Parathyroid adenoma (tissue), 2 donors: ENCODE measurements at regions not wholly inside any gene's neighbourhood (a gene's known extent, or its start where the extent isn't known, plus 50 kb on each side); places are given as distances from the start of the nearest gene placed in this dataset.

Source experiments
- H2AFZ ChIP-seq: fragments of 300-600 bp; sonication (generic); one replicate; pipeline ENCODE4 v1.7.0; 2017; ENCODE audit warnings: antibody characterized with exemption, mild to moderate bottlenecking
- H3K27ac ChIP-seq: fragments of 300-600 bp; sonication (generic); one replicate; pipeline ENCODE4 v1.7.0; 2017
- H3K27me3 ChIP-seq: fragments of 300-600 bp; sonication (generic); one replicate; pipeline ENCODE4 v1.7.0; 2017; ENCODE audit warnings: low read length; ENCODE audit not compliant: control insufficient read depth, insufficient read depth
- H3K36me3 ChIP-seq: fragments of 300-600 bp; sonication (generic); one replicate; pipeline ENCODE4 v1.7.0; 2017; ENCODE audit warnings: low read length; ENCODE audit not compliant: control insufficient read depth, insufficient read depth
- H3K4me1 ChIP-seq: fragments of 300-600 bp; sonication (generic); one replicate; pipeline ENCODE4 v1.7.0; 2017; ENCODE audit warnings: control low read depth
- H3K4me2 ChIP-seq: fragments of 300-600 bp; sonication (generic); one replicate; pipeline ENCODE4 v1.7.0; 2017; ENCODE audit warnings: low read length
- H3K4me3 ChIP-seq: fragments of 300-600 bp; sonication (generic); one replicate; pipeline ENCODE4 v1.7.0; 2017; ENCODE audit warnings: low read depth, low read length
- H3K79me2 ChIP-seq: fragments of 300-600 bp; sonication (generic); one replicate; pipeline ENCODE4 v1.7.0; 2017; ENCODE audit warnings: control low read depth
- H3K9ac ChIP-seq: fragments of 300-600 bp; sonication (generic); one replicate; pipeline ENCODE4 v1.7.0; 2017; ENCODE audit warnings: mild to moderate bottlenecking
- H3K9me3 ChIP-seq: fragments of 300-600 bp; sonication (generic); one replicate; pipeline ENCODE4 v1.7.0; 2017; ENCODE audit warnings: low read length; ENCODE audit not compliant: control insufficient read depth
- TF ChIP-seq, protein P1 (sequence below): fragments of 300-600 bp; sonication (generic); IDR thresholded peaks from one replicate; pipeline ENCODE4 v1.7.0; 2017; ENCODE audit warnings: antibody characterized with exemption, mild to moderate bottlenecking
- donor health status: primary hyperparathyroidism.

DNA sequence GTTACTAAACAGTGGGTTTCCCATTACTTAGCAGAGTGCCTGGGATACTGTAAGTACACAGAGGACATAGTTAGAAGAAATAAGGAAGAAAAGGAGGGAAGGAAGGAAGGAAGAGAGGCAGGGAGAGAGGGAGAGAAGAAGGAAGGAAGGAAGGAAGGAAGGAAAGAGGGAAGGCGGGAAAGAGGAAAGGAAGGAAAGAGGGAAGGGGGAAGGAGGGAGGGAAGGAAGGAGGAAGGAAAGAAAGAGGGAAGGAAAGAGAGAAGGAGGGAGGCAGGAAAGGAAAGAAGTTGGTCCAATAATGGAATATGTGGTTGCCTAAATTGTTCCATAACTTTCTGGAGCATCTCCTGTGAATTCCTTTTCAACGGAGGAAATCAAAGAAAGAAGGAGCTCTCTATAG is 1230.4 kb downstream of the AACS start:
- no peaks in the 10 kb centered on the region for H3K9me3 ChIP-seq
- no peak overlapping the region for H3K9ac ChIP-seq
- no peaks in the 10 kb centered on the region for H3K36me3 ChIP-seq
- no peaks in the 10 kb centered on the region for H3K79me2 ChIP-seq
- H3K4me2 ChIP-seq: no peak overlapping the region
- no peak overlapping the region for H3K27ac ChIP-seq
- H3K4me1 ChIP-seq: no peaks in the 10 kb centered on the region
- TF ChIP-seq, protein P1, sequence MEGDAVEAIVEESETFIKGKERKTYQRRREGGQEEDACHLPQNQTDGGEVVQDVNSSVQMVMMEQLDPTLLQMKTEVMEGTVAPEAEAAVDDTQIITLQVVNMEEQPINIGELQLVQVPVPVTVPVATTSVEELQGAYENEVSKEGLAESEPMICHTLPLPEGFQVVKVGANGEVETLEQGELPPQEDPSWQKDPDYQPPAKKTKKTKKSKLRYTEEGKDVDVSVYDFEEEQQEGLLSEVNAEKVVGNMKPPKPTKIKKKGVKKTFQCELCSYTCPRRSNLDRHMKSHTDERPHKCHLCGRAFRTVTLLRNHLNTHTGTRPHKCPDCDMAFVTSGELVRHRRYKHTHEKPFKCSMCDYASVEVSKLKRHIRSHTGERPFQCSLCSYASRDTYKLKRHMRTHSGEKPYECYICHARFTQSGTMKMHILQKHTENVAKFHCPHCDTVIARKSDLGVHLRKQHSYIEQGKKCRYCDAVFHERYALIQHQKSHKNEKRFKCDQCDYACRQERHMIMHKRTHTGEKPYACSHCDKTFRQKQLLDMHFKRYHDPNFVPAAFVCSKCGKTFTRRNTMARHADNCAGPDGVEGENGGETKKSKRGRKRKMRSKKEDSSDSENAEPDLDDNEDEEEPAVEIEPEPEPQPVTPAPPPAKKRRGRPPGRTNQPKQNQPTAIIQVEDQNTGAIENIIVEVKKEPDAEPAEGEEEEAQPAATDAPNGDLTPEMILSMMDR: no peak
- no peak overlapping the region for H3K4me3 ChIP-seq
- H2AFZ ChIP-seq: no peak overlapping the region
- no peaks in the 10 kb centered on the region for H3K27me3 ChIP-seq

DNA sequence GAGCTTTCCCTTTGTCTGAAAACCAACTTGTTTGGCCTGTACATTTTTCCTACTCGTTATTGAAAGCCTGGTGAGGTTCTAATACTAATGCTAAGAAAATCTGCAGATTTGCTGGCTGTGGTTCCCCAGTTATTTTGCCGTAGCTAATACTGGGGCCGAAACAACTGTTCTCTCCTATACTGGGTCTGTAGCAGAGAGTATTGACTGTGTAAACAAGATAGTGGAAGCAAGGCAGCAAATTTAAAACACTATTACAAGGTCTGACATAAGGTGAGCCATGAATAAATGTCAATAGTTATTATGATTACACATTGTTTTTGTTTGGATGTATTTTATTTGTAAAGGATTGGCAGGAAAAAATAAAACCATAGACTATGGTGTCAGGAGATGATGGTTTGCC is 1244.0 kb downstream of the AACS start:
- no peak overlapping the region for H3K9ac ChIP-seq
- TF ChIP-seq, protein P1: no peak
- H3K9me3 ChIP-seq: no peaks in the 10 kb centered on the region
- no peak overlapping the region for H3K4me3 ChIP-seq
- H3K27ac ChIP-seq: no peak overlapping the region
- no peaks in the 10 kb centered on the region for H3K27me3 ChIP-seq
- no peak overlapping the region for H3K4me2 ChIP-seq
- H3K36me3 ChIP-seq: no peaks in the 10 kb centered on the region
- no peak overlapping the region for H2AFZ ChIP-seq
- no peaks in the 10 kb centered on the region for H3K79me2 ChIP-seq
- no peaks in the 10 kb centered on the region for H3K4me1 ChIP-seq

- Histone ChIP-seq H3K9ac (no peak overlapping the region), H3K4me1 (no peaks in the 10 kb centered on the region), H3K36me3 (no peaks in the 10 kb centered on the region), H3K9me3 (no peaks in the 10 kb centered on the region), H3K4me2 (no peak overlapping the region), H3K4me3 (no peak overlapping the region), H3K79me2 (no peaks in the 10 kb centered on the region), H2AFZ (no peak overlapping the region), H3K27ac (no peak overlapping the region), H3K27me3 (no peaks in the 10 kb centered on the region)
- TF ChIP-seq, protein P1: no peak
These were observed 1247.2 kb downstream of the AACS start for GRCh38 chr12:126312457-126312856.

DNA sequence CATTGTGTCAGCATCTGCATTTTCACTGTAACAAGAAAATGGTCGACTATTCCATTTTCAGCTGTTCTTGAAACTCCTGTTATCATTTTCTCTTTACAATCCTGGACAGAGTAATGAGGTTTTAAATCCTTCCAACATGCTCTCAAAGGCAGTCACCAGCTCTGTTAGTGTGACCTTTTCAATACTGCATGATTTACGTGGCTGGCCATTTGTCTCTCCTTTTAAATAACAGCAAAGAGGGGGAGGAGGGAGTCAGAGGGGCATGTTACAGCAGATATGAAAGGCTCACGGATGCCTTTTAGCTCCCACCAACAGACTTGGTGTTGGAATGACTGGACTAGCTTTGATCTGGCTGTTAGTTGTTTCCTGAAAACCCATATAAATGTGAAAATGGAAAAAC is 1251.2 kb downstream of the AACS start:
- Histone ChIP-seq H3K9ac (no peak overlapping the region), H3K36me3 (no peaks in the 10 kb centered on the region), H2AFZ (no peak overlapping the region), H3K27ac (no peak overlapping the region), H3K27me3 (no peaks in the 10 kb centered on the region), H3K9me3 (no peaks in the 10 kb centered on the region), H3K4me3 (no peak overlapping the region), H3K4me1 (no peaks in the 10 kb centered on the region), H3K4me2 (no peak overlapping the region), H3K79me2 (no peaks in the 10 kb centered on the region)
- TF ChIP-seq, protein P1: no peak

DNA sequence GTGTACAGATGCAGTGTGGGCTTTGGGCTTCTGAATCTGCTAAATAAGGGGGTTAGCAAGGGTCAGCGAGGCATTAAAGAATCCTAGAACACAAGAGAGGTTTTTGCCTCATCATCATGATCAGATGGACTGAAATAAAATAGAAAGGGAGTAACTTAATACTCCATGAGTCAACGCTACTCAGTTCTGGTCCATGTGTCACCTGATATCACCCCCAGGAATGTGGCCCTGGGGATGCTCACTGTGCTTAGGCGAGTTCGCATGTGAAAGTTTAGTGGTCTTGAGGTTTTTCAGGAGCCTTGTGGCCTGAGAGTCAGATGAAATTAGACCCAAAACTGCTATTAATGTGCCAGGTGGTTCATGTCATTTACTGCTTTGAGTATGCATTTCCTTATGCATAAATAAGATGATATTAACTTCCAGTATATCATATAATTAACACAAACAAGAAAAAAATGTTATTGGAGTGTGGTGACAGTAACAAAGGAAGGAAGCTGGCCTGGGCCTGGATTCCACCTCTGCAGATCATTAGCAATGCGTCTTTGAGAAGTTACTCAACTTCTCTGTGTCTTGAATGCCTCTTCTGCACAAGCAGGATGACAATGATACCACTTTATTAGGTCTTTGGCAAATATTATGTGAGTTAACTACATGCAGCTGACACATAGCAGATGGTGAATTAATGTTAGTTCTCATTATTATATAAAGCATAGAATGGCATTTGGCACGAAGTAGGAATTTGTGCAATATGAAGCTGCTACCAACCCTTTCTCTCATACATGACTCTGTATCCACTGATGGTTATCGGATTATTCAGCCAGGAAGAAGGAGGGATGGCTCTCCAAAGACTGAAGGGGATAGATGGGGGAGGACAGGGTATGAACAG is 1272.6 kb downstream of the AACS start:
- Histone ChIP-seq H3K4me3 (no peak overlapping the region), H3K9me3 (no peaks in the 10 kb centered on the region), H3K36me3 (no peaks in the 10 kb centered on the region), H3K27me3 (no peaks in the 10 kb centered on the region), H3K4me1 (no peaks in the 10 kb centered on the region), H2AFZ (no peak overlapping the region), H3K9ac (no peak overlapping the region), H3K79me2 (no peaks in the 10 kb centered on the region), H3K27ac (no peak overlapping the region), H3K4me2 (no peak overlapping the region)
- TF ChIP-seq, protein P1: no peak
